ENCODE measurements at regions not wholly inside any gene's neighbourhood (a gene's known extent, or its start where the extent isn't known, plus 50 kb on each side); places are given as distances from the start of the nearest gene placed in this dataset.

DNA sequence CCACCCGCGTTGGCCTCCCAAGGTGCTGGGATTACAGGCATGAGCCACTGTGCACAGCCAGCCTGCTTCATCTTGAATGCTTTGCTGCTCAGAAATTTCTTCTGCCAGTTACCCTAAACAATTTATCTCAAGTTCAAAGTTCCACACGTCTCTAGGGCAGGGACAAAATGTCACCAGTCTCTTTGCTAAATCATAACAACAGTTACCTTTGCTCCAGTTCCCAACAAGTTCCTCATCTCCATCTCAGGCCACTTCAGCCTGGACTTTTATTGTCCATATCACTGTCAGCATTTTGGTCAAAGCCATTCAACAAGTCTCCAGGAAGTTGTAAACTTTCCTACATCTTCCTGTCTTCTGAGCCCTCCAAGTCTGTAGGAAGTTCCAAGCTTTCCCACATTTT is 159.5 kb upstream of the DYRK2 start:
- TF ChIP-seq, protein P1, sequence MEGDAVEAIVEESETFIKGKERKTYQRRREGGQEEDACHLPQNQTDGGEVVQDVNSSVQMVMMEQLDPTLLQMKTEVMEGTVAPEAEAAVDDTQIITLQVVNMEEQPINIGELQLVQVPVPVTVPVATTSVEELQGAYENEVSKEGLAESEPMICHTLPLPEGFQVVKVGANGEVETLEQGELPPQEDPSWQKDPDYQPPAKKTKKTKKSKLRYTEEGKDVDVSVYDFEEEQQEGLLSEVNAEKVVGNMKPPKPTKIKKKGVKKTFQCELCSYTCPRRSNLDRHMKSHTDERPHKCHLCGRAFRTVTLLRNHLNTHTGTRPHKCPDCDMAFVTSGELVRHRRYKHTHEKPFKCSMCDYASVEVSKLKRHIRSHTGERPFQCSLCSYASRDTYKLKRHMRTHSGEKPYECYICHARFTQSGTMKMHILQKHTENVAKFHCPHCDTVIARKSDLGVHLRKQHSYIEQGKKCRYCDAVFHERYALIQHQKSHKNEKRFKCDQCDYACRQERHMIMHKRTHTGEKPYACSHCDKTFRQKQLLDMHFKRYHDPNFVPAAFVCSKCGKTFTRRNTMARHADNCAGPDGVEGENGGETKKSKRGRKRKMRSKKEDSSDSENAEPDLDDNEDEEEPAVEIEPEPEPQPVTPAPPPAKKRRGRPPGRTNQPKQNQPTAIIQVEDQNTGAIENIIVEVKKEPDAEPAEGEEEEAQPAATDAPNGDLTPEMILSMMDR (IDR thresholded peaks at IDR 0.05), result no peak
- no peak for TF ChIP-seq POLR2AphosphoS5 (IDR thresholded peaks at IDR 0.05)
- TF ChIP-seq EP300 (IDR thresholded peaks at IDR 0.05), result no peak
- no peak for TF ChIP-seq POLR2A (IDR thresholded peaks at IDR 0.05)
- Histone ChIP-seq H3K36me3 (no peaks in the 10 kb centered on the region), H3K27me3 (no peaks in the 10 kb centered on the region), H3K9me3 (peaks cover 0 to 6% (median 0%) of the 10 kb centered on the region in 4 donors), H3K4me3 (no peak overlapping the region), H3K27ac (no peak overlapping the region), H3K4me1 (peaks cover 0 to 2% (median under 1%) of the 10 kb centered on the region in 4 donors)
- WGBS, 2 donors, result 70 to 84% methylated on average over 3 of the region's 3 CpGs
- intact Hi-C loops (cut with DNase I), result no loop called here
- no peak for DNase-seq

DNA sequence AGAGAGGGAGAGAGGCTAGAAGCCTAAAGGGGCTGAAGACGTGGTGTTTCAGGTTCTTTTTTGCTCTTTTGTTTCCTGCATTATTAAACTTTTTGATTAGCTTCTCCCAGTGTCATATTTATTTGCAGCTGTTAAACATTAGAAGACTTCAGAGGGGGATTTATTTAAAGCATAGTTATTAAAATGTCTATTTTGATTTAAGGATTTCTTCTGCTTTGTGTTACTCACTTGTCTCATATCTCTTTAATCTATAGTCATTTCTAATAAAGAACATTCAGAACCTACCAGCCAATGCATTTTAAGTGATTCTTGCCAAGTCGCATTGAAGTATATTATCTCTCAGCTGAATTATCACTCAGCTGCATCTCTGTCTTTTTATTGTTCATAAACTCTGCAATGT is 152.0 kb upstream of the DYRK2 start:
- 74 to 85% methylated on average over 2 of the region's 2 CpGs for WGBS, 2 donors
- intact Hi-C loops (cut with DNase I), result no loop called here

DNA sequence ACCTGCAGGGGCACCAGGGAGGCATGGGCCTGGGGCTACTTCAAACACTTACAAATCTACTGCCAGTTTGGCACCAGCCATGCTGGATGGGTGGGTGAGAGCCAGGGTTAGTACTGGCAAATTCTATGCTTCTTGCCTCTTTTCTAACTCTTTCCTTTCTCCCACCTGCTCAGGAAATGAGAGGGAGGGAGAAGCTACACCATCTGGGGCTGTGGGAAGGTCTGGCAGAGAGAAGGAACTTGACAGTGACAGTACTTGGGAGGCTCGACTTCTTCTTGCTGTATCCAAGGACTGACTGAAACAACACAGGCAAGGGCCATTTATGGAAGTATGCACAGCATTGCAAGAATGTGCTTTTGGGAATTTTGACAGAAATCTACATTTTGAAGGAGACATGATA is 149.6 kb upstream of the DYRK2 start:
- no peak for DNase-seq

More for the DNA sequence above, 152.0 kb upstream of the DYRK2 start:
- Histone ChIP-seq H3K4me3 (no peak overlapping the region), H3K27me3 (no peaks in the 10 kb centered on the region), H3K36me3 (no peaks in the 10 kb centered on the region), H3K4me1 (peaks cover 0 to 3% (median 0%) of the 10 kb centered on the region in 4 donors), H3K9me3 (no peaks in the 10 kb centered on the region), H3K27ac (no peak overlapping the region)
- TF ChIP-seq POLR2AphosphoS5 (IDR thresholded peaks at IDR 0.05), result no peak
- no peak for TF ChIP-seq POLR2A (IDR thresholded peaks at IDR 0.05)
- no peak for TF ChIP-seq EP300 (IDR thresholded peaks at IDR 0.05)
- TF ChIP-seq, protein P1 (IDR thresholded peaks at IDR 0.05), result no peak
- DNase-seq, result no peak

DNA sequence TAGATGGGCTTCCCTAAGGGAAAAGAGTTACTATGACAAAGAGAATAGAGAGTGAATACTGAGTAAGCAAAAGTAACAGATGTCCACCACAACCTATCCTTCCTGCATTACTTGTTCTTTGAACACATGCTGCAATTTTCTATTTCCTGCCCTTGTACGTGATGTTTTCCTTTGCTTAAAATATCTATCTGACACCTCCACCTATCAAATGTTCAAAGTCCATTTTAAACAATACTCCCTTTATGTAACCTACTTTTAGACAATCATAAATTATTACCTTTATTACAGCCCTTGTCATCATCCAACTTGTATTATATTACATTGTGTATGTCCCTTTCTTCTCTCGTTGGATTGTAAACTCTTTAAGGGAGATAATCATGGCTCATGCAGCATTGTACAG is 147.2 kb upstream of the DYRK2 start:
- Histone ChIP-seq H3K27ac (no peak overlapping the region), H3K27me3 (no peaks in the 10 kb centered on the region), H3K9me3 (no peaks in the 10 kb centered on the region), H3K36me3 (no peaks in the 10 kb centered on the region), H3K4me1 (peaks cover 0 to 1% (median 0%) of the 10 kb centered on the region in 4 donors), H3K4me3 (no peak overlapping the region)
- intact Hi-C loops (cut with DNase I), result no loop called here
- no peak for DNase-seq
- WGBS, 2 donors, result 15 to 41% methylated on average over 2 of the region's 2 CpGs
- TF ChIP-seq EP300 (IDR thresholded peaks at IDR 0.05) (no peak), POLR2A (IDR thresholded peaks at IDR 0.05) (no peak), POLR2AphosphoS5 (IDR thresholded peaks at IDR 0.05) (no peak)
- TF ChIP-seq, protein P1 (IDR thresholded peaks at IDR 0.05), result no peak

More for the DNA sequence above, 149.6 kb upstream of the DYRK2 start:
- Histone ChIP-seq H3K4me1 (peaks cover 0 to 3% (median 0%) of the 10 kb centered on the region in 4 donors), H3K27ac (no peak overlapping the region), H3K9me3 (no peaks in the 10 kb centered on the region), H3K36me3 (no peaks in the 10 kb centered on the region), H3K4me3 (no peak overlapping the region), H3K27me3 (no peaks in the 10 kb centered on the region)
- TF ChIP-seq POLR2A (IDR thresholded peaks at IDR 0.05), result no peak
- TF ChIP-seq, protein P1 (IDR thresholded peaks at IDR 0.05), result no peak
- TF ChIP-seq EP300 (IDR thresholded peaks at IDR 0.05), result no peak
- TF ChIP-seq POLR2AphosphoS5 (IDR thresholded peaks at IDR 0.05), result no peak
- WGBS, 2 donors, result 37 to 76% methylated on average over 1 of the region's 1 CpG
- intact Hi-C loops (cut with DNase I), result no loop called here

DNA sequence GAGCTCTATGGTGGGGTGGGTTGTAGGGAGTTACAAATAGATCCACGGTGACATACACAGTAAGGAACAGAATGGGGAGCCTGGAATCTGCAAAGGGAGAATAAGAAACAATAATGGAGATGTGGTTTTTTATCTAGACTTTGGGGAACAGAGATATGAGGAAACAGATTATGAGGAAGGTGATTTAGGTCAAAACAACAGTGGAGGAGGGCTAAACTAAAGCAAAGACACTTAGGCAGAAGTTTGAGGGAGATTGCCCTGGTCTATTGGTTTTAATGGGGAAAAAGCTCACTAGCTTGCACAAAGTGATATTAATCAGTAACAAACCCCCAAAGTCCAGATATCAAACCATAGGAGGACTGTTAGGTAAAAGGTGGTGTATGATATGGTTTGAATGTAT is 144.5 kb upstream of the DYRK2 start:
- intact Hi-C loops (cut with DNase I), result no loop called here
- 79 to 85% methylated on average over 1 of the region's 1 CpG for WGBS, 2 donors
- no peaks in the 10 kb centered on the region for H3K9me3 ChIP-seq
- no peaks in the 10 kb centered on the region for H3K27me3 ChIP-seq
- DNase-seq, result no peak
- no peak for TF ChIP-seq POLR2AphosphoS5 (IDR thresholded peaks at IDR 0.05)
- TF ChIP-seq EP300 (IDR thresholded peaks at IDR 0.05), result no peak
- TF ChIP-seq, protein P1 (IDR thresholded peaks at IDR 0.05), result no peak
- no peak for TF ChIP-seq POLR2A (IDR thresholded peaks at IDR 0.05)
- H3K4me3 ChIP-seq, result no peak overlapping the region
- no peaks in the 10 kb centered on the region for H3K36me3 ChIP-seq
- no peaks in the 10 kb centered on the region for H3K4me1 ChIP-seq
- H3K27ac ChIP-seq, result no peak overlapping the region
